Colonic mucosa (tissue), 4 donors: ENCODE measurements at regions not wholly inside any gene's neighbourhood (a gene's known extent, or its start where the extent isn't known, plus 50 kb on each side); places are given as distances from the start of the nearest gene placed in this dataset.

Experiments used
- DNase-seq: peaks from one replicate; pipeline ENCODE4 v3.0.0-alpha.2; 2020
- H3K27ac ChIP-seq: fragments of 200-600 bp; one replicate; pipeline ENCODE4 v1.8.0; 2021
- H3K27me3 ChIP-seq: fragments of 200-600 bp; one replicate; pipeline ENCODE4 v1.8.0; 2021
- H3K36me3 ChIP-seq: fragments of 200-600 bp; one replicate; pipeline ENCODE4 v1.8.0; 2021
- H3K4me1 ChIP-seq: fragments of 200-600 bp; one replicate; pipeline ENCODE4 v1.8.0; 2021; ENCODE audit warnings: mild to moderate bottlenecking
- H3K4me3 ChIP-seq: fragments of 200-600 bp; one replicate; pipeline ENCODE4 v1.8.0; 2021
- H3K9ac ChIP-seq, 2 donors: one replicate each; pipeline ENCODE4 v1.7.0; 2013; ENCODE audit warnings: control low read depth in 2 of 2, low read depth in 2 of 2, low read length in 2 of 2
- H3K9me3 ChIP-seq: fragments of 200-600 bp; one replicate; pipeline ENCODE4 v1.8.0; 2021
- CTCF ChIP-seq: fragments of 200-600 bp; IDR thresholded peaks from one replicate; pipeline ENCODE4 v1.8.0; 2022; ENCODE audit warnings: antibody characterized with exemption, mild to moderate bottlenecking
- intact Hi-C: fragments of 100-400 bp; cut with DNase I; formaldehyde crosslinking; loops from one replicate; pipeline ENCODE4 v1.14.1; 2022
- donor health status: healthy.
- donor health status: DM: no; HTN: no; CAD: no.
- donor health status: DM: no; HTN: no; CAD: no.

- Histone ChIP-seq H3K36me3 (no peaks in the 10 kb centered on the region), H3K27me3 (no peaks in the 10 kb centered on the region), H3K9ac (no peak overlapping the region), H3K4me3 (no peak overlapping the region), H3K9me3 (no peaks in the 10 kb centered on the region), H3K4me1 (no peaks in the 10 kb centered on the region), H3K27ac (no peak overlapping the region)
- no peak for DNase-seq
- TF ChIP-seq CTCF, result no peak
- intact Hi-C loops, result no loop called here
Observed at GRCh38 chr2:529424-529823, 147.8 kb downstream of the TMEM18 start.

- Histone ChIP-seq H3K27ac (no peak overlapping the region), H3K36me3 (no peaks in the 10 kb centered on the region), H3K4me3 (no peak overlapping the region), H3K9ac (no peak overlapping the region), H3K4me1 (no peaks in the 10 kb centered on the region), H3K9me3 (no peaks in the 10 kb centered on the region), H3K27me3 (no peaks in the 10 kb centered on the region)
- DNase-seq, result no peak
- no peak for TF ChIP-seq CTCF
- intact Hi-C loops, result no loop called here
Observed at GRCh38 chr2:527581-527980, 149.6 kb downstream of the TMEM18 start.

GRCh38 chr2:526918-527317 lies 150.3 kb downstream of the TMEM18 start:
- intact Hi-C loops, result no loop called here
- no peak for TF ChIP-seq CTCF
- Histone ChIP-seq H3K9me3 (no peaks in the 10 kb centered on the region), H3K27ac (no peak overlapping the region), H3K9ac (no peak overlapping the region), H3K36me3 (no peaks in the 10 kb centered on the region), H3K4me1 (no peaks in the 10 kb centered on the region), H3K27me3 (no peaks in the 10 kb centered on the region), H3K4me3 (no peak overlapping the region)
- DNase-seq, result no peak

GRCh38 chr2:525611-526010 lies 151.6 kb downstream of the TMEM18 start:
- intact Hi-C loops, result no loop called here
- Histone ChIP-seq H3K4me3 (no peak overlapping the region), H3K27ac (no peak overlapping the region), H3K4me1 (no peaks in the 10 kb centered on the region), H3K36me3 (no peaks in the 10 kb centered on the region), H3K27me3 (no peaks in the 10 kb centered on the region), H3K9ac (no peak overlapping the region), H3K9me3 (no peaks in the 10 kb centered on the region)
- no peak for TF ChIP-seq CTCF
- DNase-seq, result no peak

- TF ChIP-seq CTCF, result no peak
- no peak overlapping the region for H3K4me3 ChIP-seq
Observed at GRCh38 chr2:525021-525420, 152.2 kb downstream of the TMEM18 start.

GRCh38 chr2:524442-524841 lies 152.8 kb downstream of the TMEM18 start:
- H3K4me3 ChIP-seq, result no peak overlapping the region
- no peak overlapping the region for H3K27ac ChIP-seq
- TF ChIP-seq CTCF, result no peak
- no peaks in the 10 kb centered on the region for H3K4me1 ChIP-seq
- intact Hi-C loops, result no loop called here
- H3K9me3 ChIP-seq, result no peaks in the 10 kb centered on the region
- no peaks in the 10 kb centered on the region for H3K27me3 ChIP-seq
- H3K9ac ChIP-seq, result no peak overlapping the region
- DNase-seq, result no peak
- no peaks in the 10 kb centered on the region for H3K36me3 ChIP-seq

More at GRCh38 chr2:525021-525420, 152.2 kb downstream of the TMEM18 start:
- Histone ChIP-seq H3K9me3 (no peaks in the 10 kb centered on the region), H3K27ac (no peak overlapping the region), H3K4me1 (no peaks in the 10 kb centered on the region), H3K36me3 (no peaks in the 10 kb centered on the region), H3K27me3 (no peaks in the 10 kb centered on the region), H3K9ac (no peak overlapping the region)
- intact Hi-C loops, result no loop called here
- no peak for DNase-seq
